ENCODE measurements at regions not wholly inside any gene's neighbourhood (a gene's known extent, or its start where the extent isn't known, plus 50 kb on each side); places are given as distances from the start of the nearest gene placed in this dataset.
"Not testable (repeated sequence)": the region's sequence is repeated elsewhere in the genome, so short reads cannot be mapped to it uniquely, and the experiment has no call there.

- H3K4me3 ChIP-seq (replicated peaks; ENCODE audit: low read depth, low read length) = no peak overlapping the region
- no peak for DNase-seq (ENCODE audit: extremely low read depth, low read depth)
- no peak for TF ChIP-seq CTCF (IDR thresholded peaks at IDR 0.05; ENCODE audit: low read depth, low read length, missing control alignments)
Observed at GRCh38 chr5:159807586-159807985, 108.7 kb upstream of the ADRA1B start.

- no peak overlapping the region for H3K4me3 ChIP-seq (replicated peaks; ENCODE audit: low read depth, low read length)
- DNase-seq (ENCODE audit: extremely low read depth, low read depth) = no peak
- TF ChIP-seq CTCF (IDR thresholded peaks at IDR 0.05; ENCODE audit: low read depth, low read length, missing control alignments) = no peak
Observed at GRCh38 chr5:159811712-159812111, 104.6 kb upstream of the ADRA1B start.

GRCh38 chr5:159812759-159813158 lies 103.5 kb upstream of the ADRA1B start:
- not testable (repeated sequence) for H3K4me3 ChIP-seq (replicated peaks; ENCODE audit: low read depth, low read length); DNase-seq (ENCODE audit: extremely low read depth, low read depth)

- no peak for TF ChIP-seq CTCF (IDR thresholded peaks at IDR 0.05; ENCODE audit: low read depth, low read length, missing control alignments)
- no peak for DNase-seq (ENCODE audit: extremely low read depth, low read depth)
- H3K4me3 ChIP-seq (replicated peaks; ENCODE audit: low read depth, low read length) = no peak overlapping the region
Observed at GRCh38 chr5:159814222-159814621, 102.1 kb upstream of the ADRA1B start.

GRCh38 chr5:159814805-159815585 lies 101.3 kb upstream of the ADRA1B start:
- DNase-seq (ENCODE audit: extremely low read depth, low read depth) = no peak
- no peak for TF ChIP-seq CTCF (IDR thresholded peaks at IDR 0.05; ENCODE audit: low read depth, low read length, missing control alignments)
- no peak overlapping the region for H3K4me3 ChIP-seq (replicated peaks; ENCODE audit: low read depth, low read length)

GRCh38 chr5:159817262-159818029 lies 98.8 kb upstream of the ADRA1B start:
- no peak for TF ChIP-seq CTCF (IDR thresholded peaks at IDR 0.05; ENCODE audit: low read depth, low read length, missing control alignments)
- H3K4me3 ChIP-seq (replicated peaks; ENCODE audit: low read depth, low read length) = no peak overlapping the region
- DNase-seq (ENCODE audit: extremely low read depth, low read depth) = no peak

GRCh38 chr5:159819591-159820411 lies 96.5 kb upstream of the ADRA1B start:
- no peak for TF ChIP-seq CTCF (IDR thresholded peaks at IDR 0.05; ENCODE audit: low read depth, low read length, missing control alignments)
- H3K4me3 ChIP-seq (replicated peaks; ENCODE audit: low read depth, low read length) = no peak overlapping the region
- DNase-seq (ENCODE audit: extremely low read depth, low read depth) = no peak
